IPS DF 6.9 (cell line): ENCODE measurements at regions not wholly inside any gene's neighbourhood (a gene's known extent, or its start where the extent isn't known, plus 50 kb on each side); places are given as distances from the start of the nearest gene placed in this dataset.
"Not testable (repeated sequence)": the region's sequence is repeated elsewhere in the genome, so short reads cannot be mapped to it uniquely, and the experiment has no call there.

Source experiments
- DNase-seq: peaks from one replicate; pipeline ENCODE4 v3.0.0-alpha.2; 2013; ENCODE audit warnings: low read depth, low spot score
- H3K27ac ChIP-seq: one replicate; pipeline ENCODE4 v1.5.1; 2013; ENCODE audit warnings: low read length, control low read depth
- H3K27me3 ChIP-seq: 2 replicates; pipeline ENCODE4 v1.6.1; 2013; ENCODE audit warnings: mild to moderate bottlenecking, low read length; ENCODE audit not compliant: control insufficient read depth, insufficient read depth
- H3K36me3 ChIP-seq: 2 replicates; pipeline ENCODE4 v1.6.1; 2013; ENCODE audit warnings: low read length; ENCODE audit not compliant: control insufficient read depth, insufficient read depth
- H3K4me1 ChIP-seq: 2 replicates; pipeline ENCODE4 v1.6.1; 2013; ENCODE audit warnings: low read length; ENCODE audit not compliant: control insufficient read depth, insufficient read depth
- H3K4me3 ChIP-seq: 2 replicates; pipeline ENCODE4 v1.5.1; 2013; ENCODE audit warnings: mild to moderate bottlenecking, low read length
- H3K9me3 ChIP-seq: 2 replicates; pipeline ENCODE4 v1.6.1; 2013; ENCODE audit warnings: low read length, inconsistent platforms; ENCODE audit not compliant: control insufficient read depth, insufficient read depth
- WGBS: extraction: QIAGEN DNeasy Blood & Tissue Kit; methylation state at CpG from one replicate; pipeline ENCODE4 v1.1.7; 2013; ENCODE audit warnings: mixed read lengths, missing lambda C conversion rate; ENCODE audit not compliant: insufficient read length, insufficient coverage; 5-methylcytosine and 5-hydroxymethylcytosine counted together

DNA sequence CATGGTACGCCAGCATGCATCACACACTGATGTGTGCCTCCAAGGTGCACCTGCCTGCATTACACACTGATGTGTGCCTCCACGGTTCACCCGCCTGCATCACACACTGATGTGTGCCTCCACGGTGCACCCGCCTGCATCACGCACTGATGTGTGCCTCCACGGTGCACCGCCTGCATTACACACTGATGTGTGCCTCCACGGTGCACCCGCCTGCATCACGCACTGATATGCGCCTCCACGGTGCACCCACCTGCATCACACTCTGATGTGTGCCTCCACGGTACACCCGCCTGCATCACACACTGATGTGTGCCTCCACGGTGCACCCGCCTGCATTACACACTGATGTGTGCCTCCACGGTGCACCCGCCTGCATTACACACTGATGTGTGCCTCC lies 223.1 kb upstream of the SHH start:
- not testable (repeated sequence) for H3K27ac ChIP-seq, H3K4me3 ChIP-seq, H3K36me3 ChIP-seq, H3K27me3 ChIP-seq, DNase-seq, H3K4me1 ChIP-seq
- WGBS: no CpG with 5 or more reads among the region's 19 CpGs
- peaks cover 31% of the 10 kb centered on the region for H3K9me3 ChIP-seq

DNA sequence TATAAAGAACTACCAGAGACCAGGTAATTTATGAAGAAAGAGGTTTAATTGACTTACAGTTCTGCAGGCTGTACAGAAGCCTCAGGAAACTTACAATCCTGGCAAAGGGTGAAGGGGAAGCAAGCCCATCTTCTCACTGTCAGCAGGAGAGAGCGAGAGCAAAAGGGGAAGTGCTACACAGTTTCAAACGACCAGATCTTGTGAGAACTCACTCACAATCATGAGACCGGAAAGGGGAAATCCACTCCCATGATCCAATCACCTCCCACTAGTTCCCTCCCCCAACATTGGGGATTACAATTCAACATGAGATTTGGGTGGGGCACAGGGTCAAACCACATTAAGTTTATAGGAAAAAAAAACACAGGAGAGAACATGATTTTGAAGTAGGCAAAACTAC lies 222.1 kb upstream of the SHH start:
- DNase-seq: no peak
- H3K4me3 ChIP-seq: no peak overlapping the region
- no peak overlapping the region for H3K27ac ChIP-seq

DNA sequence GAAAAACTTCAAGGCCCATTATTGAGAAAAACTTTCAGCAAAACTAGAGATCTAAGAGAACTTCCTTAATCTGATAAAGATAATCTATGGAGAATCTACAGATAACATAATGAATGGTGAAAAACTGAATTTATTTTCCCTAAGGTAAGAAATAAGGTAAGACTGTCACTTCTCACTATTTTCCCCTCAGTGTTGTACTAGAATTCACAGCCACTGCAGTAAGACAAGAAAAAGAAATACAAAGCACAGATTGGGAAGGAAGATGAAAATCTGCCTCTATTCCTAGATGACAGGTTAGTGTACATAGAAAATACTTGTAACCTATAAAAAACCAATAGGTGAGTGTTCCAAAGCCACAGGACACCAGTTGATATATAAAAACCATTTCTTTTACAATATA lies 220.7 kb upstream of the SHH start:
- Histone ChIP-seq H3K27me3 (no peaks in the 10 kb centered on the region), H3K9me3 (peaks cover 29% of the 10 kb centered on the region), H3K36me3 (no peaks in the 10 kb centered on the region; the same call in 1 of the 2 replicates), H3K27ac (no peak overlapping the region), H3K4me1 (no peaks in the 10 kb centered on the region), H3K4me3 (no peak overlapping the region)
- DNase-seq: no peak

More for the DNA sequence above, 222.1 kb upstream of the SHH start:
- no peaks in the 10 kb centered on the region for H3K4me1 ChIP-seq
- H3K9me3 ChIP-seq: peaks cover 33% of the 10 kb centered on the region
- WGBS: no CpG with 5 or more reads among the region's 3 CpGs
- no peaks in the 10 kb centered on the region; the same call in 1 of the 2 replicates for H3K36me3 ChIP-seq
- H3K27me3 ChIP-seq: no peaks in the 10 kb centered on the region

DNA sequence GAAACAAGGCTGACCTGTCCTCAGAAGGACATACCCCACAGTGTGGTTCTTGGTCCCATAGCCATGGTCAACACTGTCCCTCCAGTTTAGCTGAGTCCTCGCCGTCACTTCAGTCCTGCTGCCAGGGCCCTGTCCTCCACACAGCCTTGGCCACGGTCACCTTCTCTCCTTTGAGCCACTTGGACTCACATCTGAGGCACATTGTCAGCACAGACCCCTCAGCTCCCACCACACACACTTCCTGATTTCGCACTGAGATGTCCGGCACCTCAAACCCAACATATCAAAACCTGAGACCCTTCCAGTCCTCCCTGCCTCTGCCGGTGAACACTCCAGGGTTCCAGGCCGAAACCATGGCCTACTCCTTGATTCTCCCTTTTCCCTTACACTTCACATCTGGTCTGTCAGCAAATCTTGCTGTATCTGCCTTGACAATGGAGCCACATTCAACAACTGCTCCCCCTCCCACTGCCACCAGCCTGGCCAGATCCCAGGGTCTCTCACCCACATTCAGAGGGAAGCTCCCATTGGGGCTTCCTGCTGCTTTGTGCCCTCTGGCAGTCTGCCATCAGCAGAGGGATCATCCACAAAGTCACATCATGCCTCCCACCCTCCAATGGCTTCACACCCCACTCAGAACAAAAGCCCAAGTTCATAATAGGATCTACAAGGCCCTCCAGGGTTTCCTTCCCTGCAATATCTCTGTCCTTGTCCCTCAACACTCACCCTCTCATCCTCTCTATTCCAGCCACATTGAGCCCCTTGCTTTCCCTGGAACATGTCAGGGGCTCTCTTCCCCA lies 219.6 kb upstream of the SHH start:
- no CpG with 5 or more reads among the region's 7 CpGs for whole genome bisulfite sequencing
- no peak for DNase-seq

DNA sequence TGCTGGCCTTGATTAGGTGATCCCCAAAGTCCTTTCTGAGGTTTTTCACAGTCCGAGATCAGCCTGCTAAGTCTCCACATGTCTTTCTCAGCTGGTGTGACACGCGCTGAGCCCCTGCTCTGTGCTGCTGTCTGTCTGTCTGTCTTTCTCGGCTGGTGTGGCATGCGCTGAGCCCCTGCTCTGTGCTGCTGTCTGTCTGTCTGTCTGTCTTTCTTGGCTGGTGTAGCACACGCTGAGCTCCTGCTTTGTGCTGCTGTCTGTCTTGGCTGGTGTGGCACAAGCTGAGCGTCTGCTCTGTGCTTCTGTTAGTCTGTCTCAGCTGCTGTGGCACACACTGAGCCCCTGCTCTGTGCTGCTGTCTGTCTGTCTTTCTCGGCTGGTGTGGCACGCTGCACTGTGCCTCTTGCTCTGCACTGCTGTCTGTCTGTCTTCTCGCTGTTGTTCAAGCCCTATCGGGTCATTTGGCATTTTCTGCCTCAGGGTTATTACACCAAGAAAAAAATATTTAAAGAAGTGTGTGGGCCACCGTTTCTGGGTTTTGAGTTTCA lies 217.3 kb upstream of the SHH start:
- Histone ChIP-seq H3K4me1 (no peaks in the 10 kb centered on the region), H3K27me3 (no peaks in the 10 kb centered on the region), H3K27ac (no peak overlapping the region), H3K9me3 (peaks cover 33% of the 10 kb centered on the region), H3K4me3 (no peak overlapping the region; the same call in 1 of the 2 replicates), H3K36me3 (no peaks in the 10 kb centered on the region)
- no CpG with 5 or more reads among the region's 12 CpGs for WGBS
- DNase-seq: no peak

More for the DNA sequence above, 219.6 kb upstream of the SHH start:
- Histone ChIP-seq H3K36me3 (no peaks in the 10 kb centered on the region; the same call in 1 of the 2 replicates), H3K4me3 (no peak overlapping the region), H3K4me1 (no peaks in the 10 kb centered on the region), H3K9me3 (peaks cover 27% of the 10 kb centered on the region), H3K27ac (no peak overlapping the region), H3K27me3 (no peaks in the 10 kb centered on the region)

DNA sequence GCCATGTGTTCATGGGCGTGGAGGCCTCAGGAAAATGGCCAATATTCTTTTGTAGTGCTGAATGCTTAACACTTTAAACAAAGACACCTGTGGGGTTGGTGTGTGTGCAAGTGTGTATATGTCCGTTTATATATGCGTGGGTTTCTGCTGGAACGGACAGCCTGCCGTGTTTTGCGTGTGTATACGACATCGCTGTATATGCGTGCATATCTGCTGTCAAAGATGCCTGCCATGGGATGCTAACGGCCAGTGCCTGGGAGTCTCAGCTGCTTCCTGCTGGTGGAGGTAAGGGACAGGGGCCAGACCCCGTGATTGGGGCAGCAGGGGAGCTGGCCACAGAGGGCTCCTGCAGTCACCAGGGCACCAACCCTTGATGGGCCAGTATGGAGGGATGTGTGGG lies 216.3 kb upstream of the SHH start:
- no peak overlapping the region for H3K27ac ChIP-seq
- no peak for DNase-seq
- H3K27me3 ChIP-seq: no peaks in the 10 kb centered on the region
- no peak overlapping the region for H3K4me3 ChIP-seq
- H3K9me3 ChIP-seq: peaks cover 32% of the 10 kb centered on the region
- no CpG with 5 or more reads among the region's 11 CpGs for WGBS
- no peaks in the 10 kb centered on the region for H3K36me3 ChIP-seq
- no peaks in the 10 kb centered on the region for H3K4me1 ChIP-seq

DNA sequence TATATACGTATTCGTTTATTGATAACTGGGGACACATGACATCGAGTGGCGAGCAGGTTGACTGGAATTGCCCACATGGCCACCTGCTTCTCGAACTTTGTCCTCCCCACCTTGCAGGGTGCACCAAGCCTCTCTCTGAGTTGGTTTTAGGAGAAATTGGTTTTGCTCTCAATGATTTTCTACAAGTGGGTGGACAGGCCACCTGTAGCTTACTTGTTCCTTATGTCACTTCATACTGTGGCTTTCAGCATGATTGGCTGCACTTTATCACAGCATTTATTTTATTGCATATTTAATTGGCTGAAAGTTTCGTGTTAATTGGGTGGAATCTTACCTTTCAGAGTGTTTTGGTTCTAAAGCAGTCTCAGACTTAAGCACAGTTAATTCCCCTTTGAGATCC lies 215.6 kb upstream of the SHH start:
- WGBS: no CpG with 5 or more reads among the region's 6 CpGs
- H3K4me1 ChIP-seq: no peaks in the 10 kb centered on the region
- no peak overlapping the region for H3K4me3 ChIP-seq
- DNase-seq: no peak
- H3K9me3 ChIP-seq: peaks cover 32% of the 10 kb centered on the region
- H3K36me3 ChIP-seq: no peaks in the 10 kb centered on the region
- H3K27ac ChIP-seq: no peak overlapping the region
- H3K27me3 ChIP-seq: no peaks in the 10 kb centered on the region

DNA sequence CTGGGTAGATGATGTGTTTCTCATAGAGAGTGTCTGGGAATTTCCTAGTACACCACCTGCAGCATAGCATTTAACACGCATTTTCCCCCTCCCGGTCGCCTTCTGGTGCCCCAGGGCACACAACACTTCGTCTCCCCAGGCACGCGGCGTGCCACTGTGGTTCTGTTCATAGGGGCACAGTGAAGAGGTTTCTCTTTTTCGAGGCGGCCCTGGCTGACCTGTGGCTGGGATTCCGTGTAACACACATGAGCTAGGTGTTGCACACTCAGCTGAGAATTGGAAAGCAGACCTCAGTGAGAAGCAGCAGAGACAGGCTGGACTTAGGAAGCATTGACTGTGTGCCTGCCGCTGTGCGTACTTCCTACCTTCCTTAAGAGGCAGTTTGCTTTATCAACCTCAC lies 214.3 kb upstream of the SHH start:
- Histone ChIP-seq H3K4me3 (no peak overlapping the region), H3K27me3 (no peaks in the 10 kb centered on the region), H3K9me3 (peaks cover 31% of the 10 kb centered on the region), H3K36me3 (no peaks in the 10 kb centered on the region), H3K27ac (no peak overlapping the region), H3K4me1 (no peaks in the 10 kb centered on the region)
- no CpG with 5 or more reads among the region's 12 CpGs for WGBS
- DNase-seq: no peak

DNA sequence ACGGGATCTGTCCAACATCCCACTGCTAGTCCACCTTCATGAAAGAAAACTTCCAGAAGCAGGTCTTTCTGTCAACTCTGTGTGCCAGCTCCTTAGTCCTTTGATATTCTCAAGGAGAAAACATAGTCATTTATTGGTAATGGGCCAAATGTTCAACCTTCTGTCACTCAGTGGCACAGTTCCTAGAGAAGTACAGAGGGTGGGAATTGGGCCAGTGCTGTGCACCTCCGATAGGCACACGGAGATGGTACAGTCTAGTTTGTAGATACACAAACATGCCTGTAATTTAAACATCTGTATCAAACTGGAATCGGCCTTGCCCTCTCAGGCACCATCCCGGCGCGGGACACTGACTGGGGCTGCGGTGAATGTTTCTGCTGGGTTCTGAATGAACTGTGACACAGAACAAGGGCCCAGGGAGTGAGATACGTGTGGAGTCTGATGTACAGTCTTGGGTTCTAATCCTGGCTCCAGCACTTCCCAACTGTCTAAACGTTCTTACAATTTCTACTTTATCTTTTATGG lies 213.9 kb upstream of the SHH start:
- H3K36me3 ChIP-seq: no peaks in the 10 kb centered on the region
- DNase-seq: no peak
- no peak overlapping the region for H3K27ac ChIP-seq
- H3K4me1 ChIP-seq: no peaks in the 10 kb centered on the region
- no peak overlapping the region for H3K4me3 ChIP-seq
- H3K27me3 ChIP-seq: no peaks in the 10 kb centered on the region
- no CpG with 5 or more reads among the region's 10 CpGs for WGBS
- peaks cover 28% of the 10 kb centered on the region for H3K9me3 ChIP-seq

DNA sequence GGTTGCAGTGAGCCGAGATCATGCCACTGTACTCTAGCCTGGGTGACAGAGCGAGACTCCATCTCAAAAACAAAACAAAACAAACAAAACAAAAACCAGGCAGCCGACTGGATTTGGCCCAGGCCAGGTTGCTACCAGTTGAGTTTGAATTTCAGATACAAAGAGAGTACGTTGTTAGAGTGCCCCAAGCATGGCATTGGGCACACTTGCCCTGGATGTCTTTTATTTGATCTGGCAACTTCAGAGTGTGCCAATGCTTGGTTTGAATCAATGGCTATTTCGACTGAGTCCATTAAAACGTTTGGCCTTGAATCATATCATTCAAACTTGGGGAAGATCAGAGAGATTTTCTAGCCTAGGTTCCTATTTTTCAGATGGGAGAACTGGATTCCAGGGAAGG lies 213.4 kb upstream of the SHH start:
- H3K9me3 ChIP-seq: peaks cover 26% of the 10 kb centered on the region
- DNase-seq: no peak
- no peaks in the 10 kb centered on the region for H3K36me3 ChIP-seq
- H3K4me3 ChIP-seq: no peak overlapping the region
- H3K4me1 ChIP-seq: no peaks in the 10 kb centered on the region
- no CpG with 5 or more reads among the region's 6 CpGs for WGBS
- H3K27me3 ChIP-seq: no peaks in the 10 kb centered on the region
- no peak overlapping the region for H3K27ac ChIP-seq

DNA sequence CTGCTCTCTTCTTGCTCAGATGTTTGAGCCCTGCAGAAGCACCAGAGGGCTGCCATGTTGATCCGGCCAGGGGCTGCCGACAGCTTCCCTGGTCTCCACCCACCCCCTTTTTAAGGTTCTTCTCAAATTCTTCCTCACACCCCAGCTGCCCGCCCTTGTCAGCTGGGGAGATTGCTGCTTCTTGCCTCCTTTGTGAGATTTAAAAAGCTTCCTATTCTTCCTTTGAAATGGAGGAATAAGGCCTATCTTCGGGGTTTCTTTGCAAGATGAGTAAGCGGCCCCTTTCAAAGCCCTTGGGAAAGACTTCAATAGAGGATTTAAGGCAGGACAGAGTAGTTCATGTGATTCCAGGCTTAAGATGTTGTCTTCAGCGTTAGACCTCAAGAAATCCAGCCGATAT lies 211.9 kb upstream of the SHH start:
- H3K4me1 ChIP-seq: no peaks in the 10 kb centered on the region
- no CpG with 5 or more reads among the region's 7 CpGs for WGBS
- no peak overlapping the region for H3K27ac ChIP-seq
- H3K4me3 ChIP-seq: no peak overlapping the region
- H3K9me3 ChIP-seq: peaks cover 21% of the 10 kb centered on the region
- no peak for DNase-seq
- no peaks in the 10 kb centered on the region for H3K27me3 ChIP-seq
- H3K36me3 ChIP-seq: no peaks in the 10 kb centered on the region
